ENCODE measurements at regions not wholly inside any gene's neighbourhood (a gene's known extent, or its start where the extent isn't known, plus 50 kb on each side); places are given as distances from the start of the nearest gene placed in this dataset.

DNA sequence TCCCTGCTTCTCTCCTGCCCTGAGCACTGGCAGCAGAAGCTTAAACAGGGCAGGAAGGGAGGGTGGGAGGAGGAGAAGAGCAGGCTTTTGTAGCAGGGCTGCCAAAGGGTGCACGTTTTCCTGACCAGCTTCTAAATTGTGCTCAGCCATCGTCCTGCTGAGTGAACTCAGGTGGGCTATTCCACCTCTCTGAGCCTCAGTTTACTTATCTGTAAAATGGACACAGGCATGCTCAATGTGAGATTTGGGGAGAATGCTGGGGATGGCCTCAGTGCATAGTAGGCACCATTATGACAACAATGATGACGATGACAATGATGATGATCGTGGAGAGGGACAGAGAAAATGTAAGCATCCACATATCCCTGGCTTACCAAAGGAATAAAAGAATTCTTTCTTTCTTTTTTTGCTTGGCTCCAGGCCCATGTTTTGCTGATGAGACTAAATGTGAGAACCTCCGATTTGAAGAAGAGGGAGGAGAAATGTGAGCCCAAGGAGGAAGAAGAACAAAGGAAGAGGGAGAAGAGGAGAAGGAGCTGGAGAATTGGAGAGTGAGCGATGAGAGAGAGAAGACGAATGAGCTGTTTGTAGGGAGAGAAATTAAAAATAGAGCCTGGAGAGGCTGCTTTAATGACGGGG is 105.5 kb upstream of the MYL2 start:
- H3F3A ChIP-seq (ENCODE audit: insufficient read depth, low read length) = no peaks in the 10 kb centered on the region
- no peak for DNase-seq
- no peaks in the 10 kb centered on the region for H3K9me2 ChIP-seq (replicated peaks; ENCODE audit: insufficient read depth, low read length)
- H2AFZ ChIP-seq (ENCODE audit: low read length) = no peak overlapping the region
- H3K9ac ChIP-seq (ENCODE audit: low read length) = no peak overlapping the region
- no peaks in the 10 kb centered on the region for H3K4me1 ChIP-seq (ENCODE audit: low read length)
- TF ChIP-seq, protein P1, sequence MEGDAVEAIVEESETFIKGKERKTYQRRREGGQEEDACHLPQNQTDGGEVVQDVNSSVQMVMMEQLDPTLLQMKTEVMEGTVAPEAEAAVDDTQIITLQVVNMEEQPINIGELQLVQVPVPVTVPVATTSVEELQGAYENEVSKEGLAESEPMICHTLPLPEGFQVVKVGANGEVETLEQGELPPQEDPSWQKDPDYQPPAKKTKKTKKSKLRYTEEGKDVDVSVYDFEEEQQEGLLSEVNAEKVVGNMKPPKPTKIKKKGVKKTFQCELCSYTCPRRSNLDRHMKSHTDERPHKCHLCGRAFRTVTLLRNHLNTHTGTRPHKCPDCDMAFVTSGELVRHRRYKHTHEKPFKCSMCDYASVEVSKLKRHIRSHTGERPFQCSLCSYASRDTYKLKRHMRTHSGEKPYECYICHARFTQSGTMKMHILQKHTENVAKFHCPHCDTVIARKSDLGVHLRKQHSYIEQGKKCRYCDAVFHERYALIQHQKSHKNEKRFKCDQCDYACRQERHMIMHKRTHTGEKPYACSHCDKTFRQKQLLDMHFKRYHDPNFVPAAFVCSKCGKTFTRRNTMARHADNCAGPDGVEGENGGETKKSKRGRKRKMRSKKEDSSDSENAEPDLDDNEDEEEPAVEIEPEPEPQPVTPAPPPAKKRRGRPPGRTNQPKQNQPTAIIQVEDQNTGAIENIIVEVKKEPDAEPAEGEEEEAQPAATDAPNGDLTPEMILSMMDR (IDR thresholded peaks at IDR 0.05; ENCODE audit: low read length) = no peak
- TF ChIP-seq EZH2phosphoT487 (IDR thresholded peaks at IDR 0.05; ENCODE audit: low read length) (no peak), EZH2 (optimal IDR thresholded peaks at IDR 0.05; ENCODE audit: low read depth, low read length) (no peak)
- no peaks in the 10 kb centered on the region for H3K36me3 ChIP-seq (replicated peaks; ENCODE audit: insufficient read depth, low read length)
- H3K27ac ChIP-seq (ENCODE audit: low read length) = no peak overlapping the region
- no peak overlapping the region for H3K4me3 ChIP-seq (ENCODE audit: low read length)
- no peaks in the 10 kb centered on the region for H4K20me1 ChIP-seq (ENCODE audit: insufficient read depth, low read length)
- no peak overlapping the region for H3K4me2 ChIP-seq (ENCODE audit: low read depth, low read length)
- no peaks in the 10 kb centered on the region for H3K9me3 ChIP-seq (replicated peaks; ENCODE audit: insufficient read depth, low read length)
- H3K79me2 ChIP-seq (ENCODE audit: low read length) = no peaks in the 10 kb centered on the region
- H3K27me3 ChIP-seq (replicated peaks; ENCODE audit: insufficient read depth, low read length) = 0 out of 2 replicates have a peak, but pooled peaks cover 3% of the 10 kb centered on the region

DNA sequence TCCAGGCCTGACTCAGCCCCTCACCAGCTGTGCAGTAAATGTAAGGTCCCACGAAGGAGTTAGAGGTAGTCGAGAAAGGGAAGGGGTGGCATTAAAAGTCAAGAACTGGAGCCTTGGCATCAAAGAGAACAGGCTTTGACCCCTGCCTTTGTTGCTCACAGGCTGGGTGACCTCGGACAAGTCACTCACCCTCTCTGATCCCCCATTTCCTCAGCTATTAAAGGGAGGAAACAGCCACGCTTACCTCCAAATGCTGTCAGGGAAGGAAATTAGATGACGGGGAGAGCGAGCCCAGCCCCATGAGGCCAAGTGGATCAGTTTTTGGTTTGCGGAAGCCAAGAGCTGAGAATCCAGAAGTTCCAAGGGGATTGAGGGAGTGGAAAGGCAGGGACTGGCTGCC is 104.9 kb upstream of the MYL2 start:
- Histone ChIP-seq H2AFZ (ENCODE audit: low read length) (no peak overlapping the region), H3K4me1 (ENCODE audit: low read length) (no peaks in the 10 kb centered on the region), H4K20me1 (ENCODE audit: insufficient read depth, low read length) (no peaks in the 10 kb centered on the region), H3F3A (ENCODE audit: insufficient read depth, low read length) (no peaks in the 10 kb centered on the region), H3K79me2 (ENCODE audit: low read length) (no peaks in the 10 kb centered on the region), H3K36me3 (replicated peaks; ENCODE audit: insufficient read depth, low read length) (no peaks in the 10 kb centered on the region), H3K9me2 (replicated peaks; ENCODE audit: insufficient read depth, low read length) (no peaks in the 10 kb centered on the region), H3K27me3 (replicated peaks; ENCODE audit: insufficient read depth, low read length) (0 out of 2 replicates have a peak, but pooled peaks cover 3% of the 10 kb centered on the region), H3K9me3 (replicated peaks; ENCODE audit: insufficient read depth, low read length) (no peaks in the 10 kb centered on the region), H3K4me2 (ENCODE audit: low read depth, low read length) (no peak overlapping the region), H3K4me3 (ENCODE audit: low read length) (no peak overlapping the region), H3K27ac (ENCODE audit: low read length) (no peak overlapping the region), H3K9ac (ENCODE audit: low read length) (no peak overlapping the region)
- no peak for DNase-seq
- no peak for TF ChIP-seq EZH2 (optimal IDR thresholded peaks at IDR 0.05; ENCODE audit: low read depth, low read length)
- no peak for TF ChIP-seq EZH2phosphoT487 (IDR thresholded peaks at IDR 0.05; ENCODE audit: low read length)
- TF ChIP-seq, protein P1 (IDR thresholded peaks at IDR 0.05; ENCODE audit: low read length) = no peak

DNA sequence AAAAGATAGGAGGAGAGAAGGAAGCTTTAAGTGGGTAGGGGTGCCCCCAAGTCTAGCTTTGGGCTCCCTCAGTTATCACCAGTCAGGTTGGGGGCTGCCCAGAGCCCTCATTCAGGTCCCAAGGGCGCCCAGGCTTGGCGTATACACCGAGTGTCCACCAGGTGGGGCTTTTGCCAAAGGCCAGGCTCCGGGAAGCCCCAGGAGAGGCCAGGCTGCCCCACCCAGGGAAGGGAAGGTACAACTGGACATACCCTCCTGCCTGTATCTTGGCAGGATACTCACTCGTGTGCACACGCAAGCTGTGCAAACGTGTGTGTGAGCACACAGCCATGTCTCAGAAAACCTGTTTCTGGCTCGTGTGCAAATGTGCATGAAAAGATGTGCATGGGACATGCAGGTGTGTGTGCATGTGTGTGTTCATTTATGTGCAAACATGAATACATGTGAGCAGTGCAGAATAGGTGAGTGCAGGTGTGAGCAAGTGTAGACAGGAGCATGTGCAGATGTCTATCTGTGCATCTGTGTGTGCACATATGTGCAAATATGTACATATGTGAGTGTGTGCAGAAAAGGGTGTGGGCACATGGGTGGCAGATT is 103.9 kb upstream of the MYL2 start:
- Histone ChIP-seq H2AFZ (ENCODE audit: low read length) (no peak overlapping the region), H3K27me3 (replicated peaks; ENCODE audit: insufficient read depth, low read length) (0 out of 2 replicates have a peak, but pooled peaks cover 3% of the 10 kb centered on the region), H3K27ac (ENCODE audit: low read length) (no peak overlapping the region), H3K4me3 (ENCODE audit: low read length) (no peak overlapping the region), H3K9me3 (replicated peaks; ENCODE audit: insufficient read depth, low read length) (no peaks in the 10 kb centered on the region), H3K36me3 (replicated peaks; ENCODE audit: insufficient read depth, low read length) (no peaks in the 10 kb centered on the region), H4K20me1 (ENCODE audit: insufficient read depth, low read length) (no peaks in the 10 kb centered on the region), H3K9me2 (replicated peaks; ENCODE audit: insufficient read depth, low read length) (no peaks in the 10 kb centered on the region), H3K79me2 (ENCODE audit: low read length) (no peaks in the 10 kb centered on the region), H3K4me1 (ENCODE audit: low read length) (no peaks in the 10 kb centered on the region), H3K4me2 (ENCODE audit: low read depth, low read length) (no peak overlapping the region), H3K9ac (ENCODE audit: low read length) (no peak overlapping the region), H3F3A (ENCODE audit: insufficient read depth, low read length) (no peaks in the 10 kb centered on the region)
- TF ChIP-seq, protein P1 (IDR thresholded peaks at IDR 0.05; ENCODE audit: low read length) = peak; percentile 63
- no peak for TF ChIP-seq EZH2phosphoT487 (IDR thresholded peaks at IDR 0.05; ENCODE audit: low read length)
- no peak for TF ChIP-seq EZH2 (optimal IDR thresholded peaks at IDR 0.05; ENCODE audit: low read depth, low read length)
- peak; percentile 25 for DNase-seq

Data from MM.1S (cell line).